PC-9 (cell line): ENCODE measurements at regions not wholly inside any gene's neighbourhood (a gene's known extent, or its start where the extent isn't known, plus 50 kb on each side); places are given as distances from the start of the nearest gene placed in this dataset.

Experiments used
- CTCF ChIP-seq: fragments of 200-600 bp; sonication (generic); conservative IDR thresholded peaks from 2 replicates; pipeline ENCODE4 v1.6.1; 2017; ENCODE audit warnings: mixed run types, antibody characterized with exemption, mild to moderate bottlenecking, moderate library complexity
- EZH2 ChIP-seq: fragments of 200-600 bp; sonication (generic); IDR thresholded peaks from 2 replicates; pipeline ENCODE4 v1.8.0; 2017; ENCODE audit warnings: antibody characterized with exemption, low read depth

- TF ChIP-seq CTCF = no peak
- TF ChIP-seq EZH2 = no peak
Observed at GRCh38 chr9:90540734-90541133, 101.9 kb downstream of the DIRAS2 start.
